Astrocyte of the spinal cord (primary cell): ENCODE measurements at regions not wholly inside any gene's neighbourhood (a gene's known extent, or its start where the extent isn't known, plus 50 kb on each side); places are given as distances from the start of the nearest gene placed in this dataset.
A peak's percentile ranks its signal among the peaks of the same experiment; 100 is the strongest.
"Not testable (repeated sequence)": the region's sequence is repeated elsewhere in the genome, so short reads cannot be mapped to it uniquely, and the experiment has no call there.

ENCODE experiments used
- DNase-seq: peaks from one replicate; pipeline ENCODE4 v3.0.0; 2011; ENCODE audit warnings: low read depth, low spot score
- H3K4me3 ChIP-seq: 2 replicates; pipeline ENCODE4 v1.5.1; 2011; ENCODE audit warnings: low read depth, mild to moderate bottlenecking, low read length, moderate library complexity
- in situ Hi-C: cut with HindIII; loops from 2 replicates; pipeline ENCODE4 v1.10.0; 2017; ENCODE audit warnings: low sequenced_read_pairs
- TF ChIP-seq, protein P1 (sequence below): IDR thresholded peaks from 2 replicates; pipeline ENCODE4 v1.5.1; 2012; ENCODE audit warnings: low read depth, mild to moderate bottlenecking, low read length, inconsistent platforms

DNA sequence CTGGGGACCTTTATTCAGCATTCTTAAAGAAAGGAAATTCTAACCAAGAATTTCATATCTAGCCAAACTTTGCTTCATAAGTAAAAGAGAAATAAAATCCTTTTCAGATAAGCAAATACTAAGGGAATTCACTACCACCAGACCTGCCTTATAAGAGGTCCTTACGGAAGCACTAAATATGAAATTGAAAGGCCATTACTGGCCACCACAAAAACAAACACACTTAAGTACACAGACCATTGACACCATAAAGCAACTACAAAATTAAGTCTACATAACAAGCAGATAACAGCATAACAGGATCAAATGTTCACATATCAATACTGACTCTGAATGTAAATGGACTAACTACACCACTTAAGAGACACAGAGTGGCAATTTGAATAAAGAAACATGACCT lies 361.4 kb upstream of the POU5F2 start:
- in situ Hi-C loops: no loop called here
- H3K4me3 ChIP-seq: no peak overlapping the region
- DNase-seq: no peak
- TF ChIP-seq, protein P1, sequence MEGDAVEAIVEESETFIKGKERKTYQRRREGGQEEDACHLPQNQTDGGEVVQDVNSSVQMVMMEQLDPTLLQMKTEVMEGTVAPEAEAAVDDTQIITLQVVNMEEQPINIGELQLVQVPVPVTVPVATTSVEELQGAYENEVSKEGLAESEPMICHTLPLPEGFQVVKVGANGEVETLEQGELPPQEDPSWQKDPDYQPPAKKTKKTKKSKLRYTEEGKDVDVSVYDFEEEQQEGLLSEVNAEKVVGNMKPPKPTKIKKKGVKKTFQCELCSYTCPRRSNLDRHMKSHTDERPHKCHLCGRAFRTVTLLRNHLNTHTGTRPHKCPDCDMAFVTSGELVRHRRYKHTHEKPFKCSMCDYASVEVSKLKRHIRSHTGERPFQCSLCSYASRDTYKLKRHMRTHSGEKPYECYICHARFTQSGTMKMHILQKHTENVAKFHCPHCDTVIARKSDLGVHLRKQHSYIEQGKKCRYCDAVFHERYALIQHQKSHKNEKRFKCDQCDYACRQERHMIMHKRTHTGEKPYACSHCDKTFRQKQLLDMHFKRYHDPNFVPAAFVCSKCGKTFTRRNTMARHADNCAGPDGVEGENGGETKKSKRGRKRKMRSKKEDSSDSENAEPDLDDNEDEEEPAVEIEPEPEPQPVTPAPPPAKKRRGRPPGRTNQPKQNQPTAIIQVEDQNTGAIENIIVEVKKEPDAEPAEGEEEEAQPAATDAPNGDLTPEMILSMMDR: no peak

DNA sequence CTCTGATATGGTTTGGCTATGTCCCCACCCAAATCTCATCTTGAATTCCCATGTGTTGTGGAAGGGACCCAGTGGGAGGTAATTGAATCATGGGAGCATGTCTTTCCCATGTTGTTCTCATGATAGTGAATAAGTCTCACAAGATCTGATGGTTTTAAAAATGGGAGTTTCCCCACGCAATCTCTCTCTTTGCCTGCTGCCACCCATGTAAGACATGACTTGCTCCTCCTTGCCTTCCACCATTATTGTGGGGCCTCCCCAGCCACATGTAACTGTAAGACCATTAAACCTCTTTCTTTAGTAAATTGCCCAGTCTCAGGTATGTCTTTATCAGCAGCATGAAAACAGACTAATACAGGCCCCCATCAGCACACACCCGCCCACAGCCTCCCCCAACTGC lies 356.0 kb upstream of the POU5F2 start:
- H3K4me3 ChIP-seq, DNase-seq, in situ Hi-C loops: not testable (repeated sequence)

DNA sequence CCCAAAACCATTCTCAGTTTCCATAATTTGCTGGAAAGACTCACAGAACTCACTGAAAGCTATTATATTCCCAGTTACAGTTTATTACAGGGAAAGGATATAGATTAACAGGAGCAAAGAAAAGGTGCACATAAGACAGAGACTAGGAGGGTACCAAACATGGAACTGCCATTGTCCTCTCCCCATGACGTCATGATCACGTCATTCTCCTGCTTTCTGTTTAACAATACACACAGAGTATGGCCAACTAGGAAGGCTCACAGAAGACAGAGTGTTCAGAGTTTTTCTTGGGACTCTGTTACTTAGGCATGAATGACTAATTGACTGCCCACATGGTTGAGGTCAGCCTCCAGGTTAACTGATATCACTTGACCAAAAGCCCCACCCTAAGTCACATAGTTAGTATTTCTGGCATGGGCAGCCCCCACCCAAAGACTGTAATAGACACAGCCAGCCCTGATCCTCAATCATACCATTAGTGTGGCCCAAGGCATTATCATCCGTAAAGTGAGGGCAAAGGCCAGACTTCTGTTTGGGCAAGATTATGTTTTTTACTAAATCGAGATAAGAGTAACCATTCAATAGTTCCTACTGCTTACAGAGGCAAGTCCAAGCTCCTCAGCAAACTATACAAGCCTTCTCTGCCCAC lies 353.5 kb upstream of the POU5F2 start:
- no peak for DNase-seq
- in situ Hi-C loops: no loop called here
- TF ChIP-seq, protein P1: no peak
- H3K4me3 ChIP-seq: no peak overlapping the region

DNA sequence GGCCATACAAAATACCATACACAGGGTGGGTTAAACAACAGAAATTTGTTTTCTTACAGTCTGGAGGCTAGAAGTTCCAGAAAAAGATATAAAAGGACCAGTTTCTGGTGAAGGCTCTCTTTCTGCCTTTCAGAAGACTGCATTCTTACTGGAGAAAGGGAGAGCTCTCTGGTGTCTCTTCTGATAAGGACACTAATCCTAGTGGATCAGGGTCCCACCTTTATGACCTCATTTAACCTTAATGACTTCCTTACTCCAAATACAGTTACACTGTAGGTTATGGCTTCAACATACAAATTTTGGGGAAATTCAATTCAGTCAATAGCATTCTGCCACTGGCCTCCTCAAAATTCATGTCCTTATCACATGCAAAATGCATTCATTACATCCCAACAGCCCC lies 351.9 kb upstream of the POU5F2 start:
- no peak for DNase-seq
- in situ Hi-C loops: no loop called here
- no peak overlapping the region for H3K4me3 ChIP-seq
- TF ChIP-seq, protein P1: no peak

DNA sequence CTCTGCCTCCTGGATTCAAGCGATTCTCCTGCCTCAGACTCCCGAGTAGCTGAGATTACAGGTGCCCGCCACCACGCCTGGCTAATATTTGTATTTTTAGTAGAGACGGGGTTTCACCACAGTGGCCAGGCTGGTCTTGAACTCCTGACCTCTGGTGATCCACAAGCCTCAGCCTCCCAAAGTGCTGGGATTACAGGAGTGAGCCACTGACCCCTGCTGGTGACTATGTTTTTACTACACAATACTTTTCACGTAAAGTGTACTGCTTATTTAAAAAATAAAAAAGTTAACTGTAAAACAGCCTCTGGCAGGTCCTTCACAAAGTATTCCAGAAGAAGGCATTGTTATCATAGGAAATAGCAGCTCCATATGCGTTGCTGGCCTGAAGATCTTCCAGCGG lies 345.2 kb upstream of the POU5F2 start:
- in situ Hi-C loops, DNase-seq, H3K4me3 ChIP-seq: not testable (repeated sequence)
- TF ChIP-seq, protein P1: peak; percentile 21

DNA sequence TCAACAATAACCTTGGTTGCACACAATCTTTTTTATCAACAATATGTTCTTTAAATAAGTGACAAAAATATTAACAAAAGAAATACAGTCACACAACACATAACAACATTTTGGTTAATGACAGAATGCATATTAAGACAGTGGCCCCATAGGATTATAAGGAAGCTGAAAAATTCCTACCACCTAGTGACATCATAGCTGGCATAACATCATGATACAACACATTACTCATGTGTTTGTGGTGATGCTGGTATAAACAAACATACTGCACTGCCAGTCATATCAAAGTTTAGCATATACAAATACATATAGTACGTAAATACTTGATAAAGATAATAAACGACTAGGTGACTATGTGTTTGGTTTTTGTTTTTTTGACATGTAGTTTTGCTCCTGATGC lies 344.8 kb upstream of the POU5F2 start:
- in situ Hi-C loops: no loop called here
- DNase-seq: no peak

DNA sequence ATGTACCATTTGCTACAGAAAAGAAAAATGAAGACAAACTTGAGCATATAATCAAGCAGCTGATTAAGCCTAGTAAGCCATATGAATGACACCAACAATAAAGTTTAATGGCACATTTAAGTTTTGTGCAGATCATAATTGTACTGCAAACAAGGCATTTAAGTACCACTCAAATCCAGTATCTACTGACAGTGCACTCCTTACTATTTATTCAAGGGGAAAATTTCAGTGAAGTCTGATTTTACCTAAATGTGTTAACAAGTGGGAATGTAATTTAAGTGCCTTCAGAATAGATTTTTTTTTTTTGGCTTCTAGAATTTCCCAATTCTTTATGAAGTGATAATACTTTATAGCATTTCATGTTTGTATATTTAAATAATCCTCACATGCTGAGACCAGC lies 341.0 kb upstream of the POU5F2 start:
- H3K4me3 ChIP-seq: no peak overlapping the region
- TF ChIP-seq, protein P1: no peak
- no peak for DNase-seq
- in situ Hi-C loops: no loop called here

More for the DNA sequence above, 344.8 kb upstream of the POU5F2 start:
- H3K4me3 ChIP-seq: no peak overlapping the region
- TF ChIP-seq, protein P1: no peak
